ENCODE measurements at regions not wholly inside any gene's neighbourhood (a gene's known extent, or its start where the extent isn't known, plus 50 kb on each side); places are given as distances from the start of the nearest gene placed in this dataset.

GRCh38 chr7:145696071-145696470 is 420.5 kb upstream of the CNTNAP2 start:
- TF ChIP-seq CTCF (IDR thresholded peaks at IDR 0.05) = no peak
- Histone ChIP-seq H3K4me3 (no peak overlapping the region), H3K9me3 (no peaks in the 10 kb centered on the region), H3K36me3 (no peaks in the 10 kb centered on the region), H3K27me3 (replicated peaks; ENCODE audit: insufficient read depth) (no peaks in the 10 kb centered on the region), H3K27ac (no peak overlapping the region), H3K4me1 (ENCODE audit: control insufficient read depth in 1 of 2, low read depth in 2 of 2) (no peaks in the 10 kb centered on the region)
- no peak for ATAC-seq (ENCODE audit: insufficient number of reproducible peaks, low FRiP score, low read depth)
- no peak for DNase-seq (ENCODE audit: low spot score)

DNA sequence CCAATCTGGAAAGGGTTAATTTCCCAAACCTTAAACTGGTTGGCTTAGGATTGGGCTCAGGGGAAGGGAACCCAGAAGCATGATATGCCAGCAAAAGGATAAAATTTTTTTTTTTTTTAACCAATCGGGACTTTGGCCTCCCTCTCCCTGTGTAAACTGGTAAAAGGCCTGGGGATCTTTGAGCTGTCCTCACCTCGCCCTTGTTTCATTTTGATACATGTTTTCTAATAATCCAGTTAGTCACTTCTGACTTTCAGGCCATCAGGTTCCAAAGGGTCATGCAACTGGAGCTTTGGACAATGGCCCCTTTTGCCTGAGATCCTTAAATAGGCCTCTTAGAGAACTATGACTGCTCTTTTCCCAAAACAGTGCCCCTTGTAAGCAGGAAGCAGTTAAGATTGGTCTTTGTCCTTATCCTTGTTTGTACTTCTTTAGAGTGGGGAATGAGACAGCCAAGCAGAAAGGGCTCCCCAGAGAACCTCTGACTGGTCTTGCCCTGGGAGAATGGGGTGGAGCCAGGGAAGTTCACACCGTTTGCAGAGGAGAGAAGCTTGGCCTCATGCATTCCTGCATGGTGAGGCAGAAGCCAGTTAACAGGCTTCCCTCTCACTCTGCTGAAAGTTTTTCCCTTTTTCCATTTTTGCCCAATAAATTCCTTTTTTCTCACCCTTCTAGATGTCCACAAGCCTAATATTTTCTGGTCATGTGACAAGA is 424.2 kb upstream of the CNTNAP2 start:
- no peak for DNase-seq (ENCODE audit: low spot score)
- TF ChIP-seq CTCF (IDR thresholded peaks at IDR 0.05) = no peak
- no peak for ATAC-seq (ENCODE audit: insufficient number of reproducible peaks, low FRiP score, low read depth)
- Histone ChIP-seq H3K9me3 (no peaks in the 10 kb centered on the region), H3K27me3 (replicated peaks; ENCODE audit: insufficient read depth) (no peaks in the 10 kb centered on the region), H3K36me3 (no peaks in the 10 kb centered on the region), H3K27ac (no peak overlapping the region), H3K4me1 (ENCODE audit: control insufficient read depth in 1 of 2, low read depth in 2 of 2) (no peaks in the 10 kb centered on the region), H3K4me3 (no peak overlapping the region)

GRCh38 chr7:145691377-145691914 is 425.2 kb upstream of the CNTNAP2 start:
- Histone ChIP-seq H3K27me3 (replicated peaks; ENCODE audit: insufficient read depth) (no peaks in the 10 kb centered on the region), H3K4me3 (no peak overlapping the region), H3K9me3 (no peaks in the 10 kb centered on the region), H3K4me1 (ENCODE audit: control insufficient read depth in 1 of 2, low read depth in 2 of 2) (no peaks in the 10 kb centered on the region), H3K27ac (no peak overlapping the region), H3K36me3 (no peaks in the 10 kb centered on the region)
- DNase-seq (ENCODE audit: low spot score) (no peak), ATAC-seq (ENCODE audit: insufficient number of reproducible peaks, low FRiP score, low read depth) (no peak)
- no peak for TF ChIP-seq CTCF (IDR thresholded peaks at IDR 0.05)

DNA sequence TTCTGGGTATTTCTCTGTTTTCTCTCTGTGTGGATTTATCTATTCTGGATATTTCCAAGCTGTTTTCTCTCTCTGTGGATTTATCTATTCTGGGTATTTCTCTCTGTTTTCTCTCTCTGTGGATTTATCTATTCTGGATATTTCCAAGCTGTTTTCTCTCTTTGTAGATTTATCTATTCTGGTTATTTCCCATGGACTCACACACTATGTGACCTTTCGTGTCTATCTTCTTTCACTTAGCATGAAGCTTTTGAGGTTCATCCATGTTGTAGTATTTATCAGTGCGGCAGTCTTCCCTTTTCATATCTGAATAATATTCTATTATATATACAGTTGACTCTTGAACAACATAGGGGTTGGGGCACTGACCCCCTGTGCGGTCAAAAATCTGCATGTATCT is 435.0 kb upstream of the CNTNAP2 start:
- Histone ChIP-seq H3K4me3 (no peak overlapping the region), H3K36me3 (no peaks in the 10 kb centered on the region), H3K9me3 (no peaks in the 10 kb centered on the region), H3K27ac (no peak overlapping the region), H3K27me3 (replicated peaks; ENCODE audit: insufficient read depth) (no peaks in the 10 kb centered on the region), H3K4me1 (ENCODE audit: control insufficient read depth in 1 of 2, low read depth in 2 of 2) (no peaks in the 10 kb centered on the region)
- DNase-seq (ENCODE audit: low spot score) = no peak
- no peak for TF ChIP-seq CTCF (IDR thresholded peaks at IDR 0.05)
- ATAC-seq (ENCODE audit: insufficient number of reproducible peaks, low FRiP score, low read depth) = no peak

GRCh38 chr7:145681159-145681558 is 435.4 kb upstream of the CNTNAP2 start:
- Histone ChIP-seq H3K27me3 (replicated peaks; ENCODE audit: insufficient read depth) (no peaks in the 10 kb centered on the region), H3K9me3 (no peaks in the 10 kb centered on the region), H3K27ac (no peak overlapping the region), H3K4me3 (no peak overlapping the region), H3K4me1 (ENCODE audit: control insufficient read depth in 1 of 2, low read depth in 2 of 2) (no peaks in the 10 kb centered on the region), H3K36me3 (no peaks in the 10 kb centered on the region)
- no peak for TF ChIP-seq CTCF (IDR thresholded peaks at IDR 0.05)
- ATAC-seq (ENCODE audit: insufficient number of reproducible peaks, low FRiP score, low read depth) (no peak), DNase-seq (ENCODE audit: low spot score) (no peak)

All from thoracic aorta (tissue), 2 donors.